H1 (cell line): ENCODE measurements at regions not wholly inside any gene's neighbourhood (a gene's known extent, or its start where the extent isn't known, plus 50 kb on each side); places are given as distances from the start of the nearest gene placed in this dataset.

ENCODE experiments used
- POLR2AphosphoS5 ChIP-seq: IDR thresholded peaks from 2 replicates; pipeline ENCODE4 v1.6.1; 2011; ENCODE audit warnings: low read depth, low read length
- SP1 ChIP-seq: IDR thresholded peaks from 2 replicates; pipeline ENCODE4 v1.6.1; 2011; ENCODE audit warnings: low read depth, low read length

DNA sequence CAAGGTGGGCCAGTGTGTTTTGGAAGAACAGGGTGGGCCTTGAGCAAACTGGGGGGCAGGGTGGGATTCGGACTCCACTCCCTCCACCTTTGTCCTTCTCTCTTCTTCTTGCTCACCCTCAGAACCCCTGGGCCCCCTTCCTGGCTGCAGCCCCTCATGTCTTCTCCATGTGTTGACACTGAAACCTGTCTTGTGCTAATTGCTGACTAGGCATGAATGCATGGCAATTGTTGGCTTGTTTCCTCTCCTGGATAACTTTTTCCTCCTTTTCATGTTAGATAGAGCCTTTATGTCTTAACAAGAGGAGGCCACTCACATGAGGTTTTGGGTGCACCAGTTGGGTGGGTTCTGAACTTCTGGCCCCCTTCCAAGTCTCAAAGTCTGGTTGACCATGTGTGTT is 181.6 kb upstream of the MKI67 start:
- TF ChIP-seq POLR2AphosphoS5, result no peak
- no peak for TF ChIP-seq SP1
